C4-2B (cell line): ENCODE measurements at regions not wholly inside any gene's neighbourhood (a gene's known extent, or its start where the extent isn't known, plus 50 kb on each side); places are given as distances from the start of the nearest gene placed in this dataset.
"Not testable (repeated sequence)": the region's sequence is repeated elsewhere in the genome, so short reads cannot be mapped to it uniquely, and the experiment has no call there.

Source experiments
- CTCF ChIP-seq: fragments of 450-650 bp; conservative IDR thresholded peaks from 2 replicates; pipeline ENCODE4 v1.5.1; 2017; ENCODE audit warnings: mild to moderate bottlenecking
- ZFX ChIP-seq: fragments of 450-650 bp; IDR thresholded peaks from 2 replicates; pipeline ENCODE4 v1.6.1; 2017

- TF ChIP-seq CTCF, ZFX: not testable (repeated sequence)
Measured at GRCh38 chr11:115967203-115967602, 463.0 kb upstream of the CADM1 start.
